ENCODE measurements at regions not wholly inside any gene's neighbourhood (a gene's known extent, or its start where the extent isn't known, plus 50 kb on each side); places are given as distances from the start of the nearest gene placed in this dataset.

DNA sequence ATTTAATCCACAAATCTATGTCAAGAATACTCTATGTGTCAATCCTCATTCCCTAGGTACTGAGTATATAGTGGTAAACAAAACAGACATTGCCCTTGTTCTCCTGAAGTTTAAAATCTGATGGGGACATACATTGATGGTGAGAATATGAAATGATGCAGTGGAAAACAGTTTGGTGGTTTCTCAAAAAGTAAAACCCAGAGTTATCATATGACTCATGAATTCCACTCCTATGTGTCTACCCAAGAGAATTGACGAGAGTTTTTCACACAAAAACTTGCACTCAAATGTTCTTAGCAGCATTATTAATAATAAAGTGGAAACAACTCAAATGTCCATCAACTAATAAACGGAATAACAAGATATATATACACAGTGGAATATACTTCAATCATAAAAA is 586.7 kb downstream of the CCDC85A start:
- Histone ChIP-seq H2AFZ (ENCODE audit: low read length) (no peak overlapping the region), H3K9ac (ENCODE audit: extremely low read depth, insufficient read length, low read length) (no peak overlapping the region), H3K27ac (ENCODE audit: insufficient read length, low read depth, low read length) (no peak overlapping the region), H3K27me3 (ENCODE audit: insufficient read depth, low read length) (no peaks in the 10 kb centered on the region), H3K4me2 (ENCODE audit: insufficient read depth, insufficient read length, low read length) (no peak overlapping the region), H2AK5ac (ENCODE audit: insufficient read length, low read length) (no peak overlapping the region), H3K79me2 (ENCODE audit: insufficient read depth, low read length) (no peaks in the 10 kb centered on the region), H3K9me3 (ENCODE audit: control insufficient read depth, low read depth, low read length) (no peaks in the 10 kb centered on the region), H2BK120ac (ENCODE audit: low read depth, low read length, poor library complexity, severe bottlenecking) (no peak overlapping the region), H2BK12ac (ENCODE audit: insufficient read length, low read depth, low read length) (no peak overlapping the region), H3K14ac (ENCODE audit: insufficient read depth, low read length) (no peak overlapping the region), H4K8ac (replicated peaks; ENCODE audit: insufficient read length, low read depth, low read length) (no peak overlapping the region), H4K5ac (ENCODE audit: insufficient read length, low read depth, low read length) (no peak overlapping the region), H3K79me1 (ENCODE audit: insufficient read depth, low read depth, low read length, poor library complexity, severe bottlenecking) (no peaks in the 10 kb centered on the region), H2BK5ac (ENCODE audit: insufficient read length, low read length) (no peak overlapping the region), H3K4me1 (ENCODE audit: insufficient read depth, low read length) (no peaks in the 10 kb centered on the region), H3K56ac (ENCODE audit: insufficient read length, low read depth, low read length) (no peak overlapping the region), H3K18ac (ENCODE audit: insufficient read length, low read depth, low read length) (no peak overlapping the region), H2BK20ac (ENCODE audit: low read depth, low read length, poor library complexity, severe bottlenecking) (no peak overlapping the region), H3K23ac (ENCODE audit: insufficient read length, low read depth, low read length) (no peak overlapping the region), H2BK15ac (ENCODE audit: low read depth, low read length) (no peak overlapping the region), H3K4ac (ENCODE audit: low read depth, low read length) (no peak overlapping the region), H4K91ac (ENCODE audit: insufficient read length, low read depth, low read length) (no peak overlapping the region), H4K20me1 (ENCODE audit: control insufficient read depth, insufficient read depth, insufficient read length) (no peaks in the 10 kb centered on the region), H3K23me2 (ENCODE audit: insufficient read length, low read depth, low read length, poor library complexity, severe bottlenecking) (no peaks in the 10 kb centered on the region), H3T11ph (ENCODE audit: low read length) (no peak overlapping the region)
- H3K9me3 Mint-ChIP-seq, result peaks cover 1 to 3% of the 10 kb centered on the region in 2 experiments; a peak in 3 of 5 replicates
- H3K27me3 Mint-ChIP-seq (ENCODE audit: low read depth), result no peaks in the 10 kb centered on the region
- WGBS (ENCODE audit: extremely low coverage, insufficient read length, low lambda C conversion rate), result no CpG with 5 or more reads among the region's 2 CpGs
- no peaks in the 10 kb centered on the region for H3K36me3 Mint-ChIP-seq (ENCODE audit: insufficient read depth in 1 of 3, low read depth in 3 of 3)
- no peak for TF ChIP-seq CTCF (conservative IDR thresholded peaks at IDR 0.05)
- no peak overlapping the region for H3K27ac Mint-ChIP-seq
- no peaks in the 10 kb centered on the region for H3K4me1 Mint-ChIP-seq
- H3K4me3 Mint-ChIP-seq, result no peak overlapping the region
- DNase-seq, result no peak

All from H9 (cell line).